T-helper 1 cell treated with Interleukin-12 subunit alpha and Interleukin-12 subunit beta and Interleukin-4 antibody, amounts not matched to agents 30 μg/mL and 1 μg/mL, for 36 hours (primary cell): ENCODE measurements at regions not wholly inside any gene's neighbourhood (a gene's known extent, or its start where the extent isn't known, plus 50 kb on each side); places are given as distances from the start of the nearest gene placed in this dataset.

Source experiments
- H3K27ac Mint-ChIP-seq: one replicate; pipeline ENCODE4 v1.8.0; 2021; ENCODE audit warnings: mild to moderate bottlenecking, mixed read lengths
- H3K27me3 Mint-ChIP-seq: one replicate; pipeline ENCODE4 v1.8.0; 2021; ENCODE audit warnings: low read depth, mixed read lengths
- H3K36me3 Mint-ChIP-seq: one replicate; pipeline ENCODE4 v1.8.0; 2021; ENCODE audit warnings: low read depth, mixed read lengths
- H3K4me1 Mint-ChIP-seq: one replicate; pipeline ENCODE4 v1.8.0; 2021; ENCODE audit warnings: low read depth, mixed read lengths
- H3K4me3 Mint-ChIP-seq: one replicate; pipeline ENCODE4 v1.8.0; 2021; ENCODE audit warnings: mild to moderate bottlenecking, moderate library complexity, mixed read lengths
- H3K9me3 Mint-ChIP-seq: one replicate; pipeline ENCODE4 v1.8.0; 2021; ENCODE audit warnings: mixed read lengths

GRCh38 chr11:69880826-69881445 is 61.7 kb upstream of the FGF3 start:
- H3K9me3 Mint-ChIP-seq = no peaks in the 10 kb centered on the region
- no peak overlapping the region for H3K27ac Mint-ChIP-seq
- H3K36me3 Mint-ChIP-seq = no peaks in the 10 kb centered on the region
- H3K27me3 Mint-ChIP-seq = no peaks in the 10 kb centered on the region
- no peak overlapping the region for H3K4me3 Mint-ChIP-seq
- H3K4me1 Mint-ChIP-seq = no peaks in the 10 kb centered on the region

GRCh38 chr11:69881467-69882269 is 62.5 kb upstream of the FGF3 start:
- Mint-ChIP-seq H3K27me3 (no peaks in the 10 kb centered on the region), H3K36me3 (no peaks in the 10 kb centered on the region)

GRCh38 chr11:69882270-69882608 is 63.0 kb upstream of the FGF3 start:
- Mint-ChIP-seq H3K4me1 (no peaks in the 10 kb centered on the region), H3K9me3 (no peaks in the 10 kb centered on the region), H3K27ac (no peak overlapping the region), H3K36me3 (no peaks in the 10 kb centered on the region), H3K27me3 (no peaks in the 10 kb centered on the region), H3K4me3 (no peak overlapping the region)

More at GRCh38 chr11:69881467-69882269, 62.5 kb upstream of the FGF3 start:
- Mint-ChIP-seq H3K4me3 (no peak overlapping the region), H3K27ac (no peak overlapping the region), H3K9me3 (no peaks in the 10 kb centered on the region), H3K4me1 (no peaks in the 10 kb centered on the region)

- Mint-ChIP-seq H3K36me3 (no peaks in the 10 kb centered on the region), H3K4me3 (no peak overlapping the region), H3K9me3 (no peaks in the 10 kb centered on the region), H3K4me1 (no peaks in the 10 kb centered on the region), H3K27ac (no peak overlapping the region), H3K27me3 (no peaks in the 10 kb centered on the region)
Measured at GRCh38 chr11:69883292-69884255, 64.4 kb upstream of the FGF3 start.

GRCh38 chr11:69884286-69884685 is 65.1 kb upstream of the FGF3 start:
- Mint-ChIP-seq H3K27me3 (no peaks in the 10 kb centered on the region), H3K36me3 (no peaks in the 10 kb centered on the region), H3K4me1 (no peaks in the 10 kb centered on the region), H3K27ac (no peak overlapping the region), H3K4me3 (no peak overlapping the region), H3K9me3 (no peaks in the 10 kb centered on the region)

- H3K4me3 Mint-ChIP-seq = no peak overlapping the region
- no peak overlapping the region for H3K27ac Mint-ChIP-seq
- no peaks in the 10 kb centered on the region for H3K9me3 Mint-ChIP-seq
- no peaks in the 10 kb centered on the region for H3K36me3 Mint-ChIP-seq
- H3K4me1 Mint-ChIP-seq = no peaks in the 10 kb centered on the region
- peaks cover 2% of the 10 kb centered on the region for H3K27me3 Mint-ChIP-seq
Measured at GRCh38 chr11:69884751-69885150, 65.5 kb upstream of the FGF3 start.

GRCh38 chr11:69887330-69887729 is 68.1 kb upstream of the FGF3 start:
- H3K4me1 Mint-ChIP-seq = no peaks in the 10 kb centered on the region
- no peaks in the 10 kb centered on the region for H3K36me3 Mint-ChIP-seq
- H3K27ac Mint-ChIP-seq = no peak overlapping the region
- H3K4me3 Mint-ChIP-seq = no peak overlapping the region
- H3K9me3 Mint-ChIP-seq = no peaks in the 10 kb centered on the region
- peaks cover 10% of the 10 kb centered on the region for H3K27me3 Mint-ChIP-seq

GRCh38 chr11:69887841-69888427 is 68.7 kb upstream of the FGF3 start:
- Mint-ChIP-seq H3K27ac (no peak overlapping the region), H3K27me3 (peaks cover 10% of the 10 kb centered on the region), H3K9me3 (no peaks in the 10 kb centered on the region), H3K36me3 (no peaks in the 10 kb centered on the region), H3K4me1 (no peaks in the 10 kb centered on the region), H3K4me3 (no peak overlapping the region)

- Mint-ChIP-seq H3K36me3 (no peaks in the 10 kb centered on the region), H3K9me3 (no peaks in the 10 kb centered on the region), H3K4me3 (no peak overlapping the region), H3K27me3 (peaks cover 10% of the 10 kb centered on the region), H3K4me1 (no peaks in the 10 kb centered on the region), H3K27ac (no peak overlapping the region)
Measured at GRCh38 chr11:69888483-69889181, 69.4 kb upstream of the FGF3 start.

GRCh38 chr11:69889400-69890318 is 70.4 kb upstream of the FGF3 start:
- H3K27ac Mint-ChIP-seq = no peak overlapping the region
- no peaks in the 10 kb centered on the region for H3K36me3 Mint-ChIP-seq
- H3K4me1 Mint-ChIP-seq = no peaks in the 10 kb centered on the region
- H3K9me3 Mint-ChIP-seq = no peaks in the 10 kb centered on the region
- H3K4me3 Mint-ChIP-seq = no peak overlapping the region
- peaks cover 10% of the 10 kb centered on the region for H3K27me3 Mint-ChIP-seq

GRCh38 chr11:69890476-69890875 is 71.3 kb upstream of the FGF3 start:
- Mint-ChIP-seq H3K36me3 (no peaks in the 10 kb centered on the region), H3K4me1 (no peaks in the 10 kb centered on the region), H3K9me3 (no peaks in the 10 kb centered on the region), H3K27ac (no peak overlapping the region), H3K27me3 (peaks cover 10% of the 10 kb centered on the region), H3K4me3 (no peak overlapping the region)

GRCh38 chr11:69891421-69892236 is 72.4 kb upstream of the FGF3 start:
- no peak overlapping the region for H3K4me3 Mint-ChIP-seq
- no peaks in the 10 kb centered on the region for H3K9me3 Mint-ChIP-seq
- no peaks in the 10 kb centered on the region for H3K36me3 Mint-ChIP-seq
- no peak overlapping the region for H3K27ac Mint-ChIP-seq
- peaks cover 10% of the 10 kb centered on the region for H3K27me3 Mint-ChIP-seq
- H3K4me1 Mint-ChIP-seq = no peaks in the 10 kb centered on the region
